ENCODE measurements at regions not wholly inside any gene's neighbourhood (a gene's known extent, or its start where the extent isn't known, plus 50 kb on each side); places are given as distances from the start of the nearest gene placed in this dataset.

- TF ChIP-seq CTCF (conservative IDR thresholded peaks at IDR 0.05), result no peak
- no peak overlapping the region for H3K27ac ChIP-seq
Measured at GRCh38 chr5:54884195-54884536, 101.2 kb downstream of the ESM1 start.

GRCh38 chr5:54883374-54884194, 101.8 kb downstream of the ESM1 start:
- no peak for TF ChIP-seq CTCF (conservative IDR thresholded peaks at IDR 0.05)
- no peak overlapping the region for H3K27ac ChIP-seq

- no peak overlapping the region for H3K27ac ChIP-seq
- no peak for TF ChIP-seq CTCF (conservative IDR thresholded peaks at IDR 0.05)
Measured at GRCh38 chr5:54882841-54883240, 102.6 kb downstream of the ESM1 start.

GRCh38 chr5:54882101-54882500, 103.3 kb downstream of the ESM1 start:
- no peak for TF ChIP-seq CTCF (conservative IDR thresholded peaks at IDR 0.05)
- no peak overlapping the region for H3K27ac ChIP-seq

- H3K27ac ChIP-seq, result no peak overlapping the region
- no peak for TF ChIP-seq CTCF (conservative IDR thresholded peaks at IDR 0.05)
Measured at GRCh38 chr5:54881286-54882005, 103.9 kb downstream of the ESM1 start.

- TF ChIP-seq CTCF (conservative IDR thresholded peaks at IDR 0.05), result no peak
- no peak overlapping the region for H3K27ac ChIP-seq
Measured at GRCh38 chr5:54876976-54877375, 108.4 kb downstream of the ESM1 start.

- no peak for TF ChIP-seq CTCF (conservative IDR thresholded peaks at IDR 0.05)
- no peak overlapping the region for H3K27ac ChIP-seq
Measured at GRCh38 chr5:54876556-54876955, 108.8 kb downstream of the ESM1 start.
